ENCODE measurements at regions not wholly inside any gene's neighbourhood (a gene's known extent, or its start where the extent isn't known, plus 50 kb on each side); places are given as distances from the start of the nearest gene placed in this dataset.

DNA sequence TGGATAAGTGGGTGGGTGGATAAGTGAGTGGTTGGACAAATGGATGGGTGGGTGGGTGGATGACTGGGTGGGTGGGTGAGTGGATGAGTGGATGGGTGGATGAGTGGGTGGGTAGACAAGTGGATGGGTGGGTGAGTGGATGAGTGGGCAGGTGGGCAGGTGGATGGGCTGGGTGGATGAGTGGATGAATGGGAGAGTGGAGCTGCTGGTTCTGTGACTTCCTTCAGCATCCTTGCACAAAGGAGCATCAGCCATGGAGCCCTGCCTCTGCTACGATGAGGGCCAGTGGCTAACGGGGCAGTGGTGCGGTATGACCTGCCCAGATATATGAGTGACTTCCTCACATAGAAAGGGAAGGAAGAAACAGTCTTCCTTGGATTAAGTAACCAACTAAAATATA, 398.7 kb upstream of the IRX4 start:
- no peak for TF ChIP-seq POLR2AphosphoS5 (IDR thresholded peaks at IDR 0.05)
- Histone ChIP-seq H2AFZ (ENCODE audit: low read depth, low read length) (no peak overlapping the region), H3K9me2 (ENCODE audit: insufficient read depth, low read length) (no peaks in the 10 kb centered on the region), H3K79me2 (replicated peaks; ENCODE audit: insufficient read depth, low read length) (no peaks in the 10 kb centered on the region), H3K36me3 (ENCODE audit: insufficient read depth, low read length) (no peaks in the 10 kb centered on the region), H3K27ac (ENCODE audit: low read length) (no peak overlapping the region), H3F3A (ENCODE audit: insufficient read depth, low read length, poor library complexity, severe bottlenecking) (no peaks in the 10 kb centered on the region), H3K27me3 (ENCODE audit: insufficient read depth, low read depth, low read length) (no peaks in the 10 kb centered on the region), H4K20me1 (ENCODE audit: insufficient read depth) (no peaks in the 10 kb centered on the region), H3K9ac (ENCODE audit: low read length) (no peak overlapping the region), H3K9me3 (ENCODE audit: low read length) (no peaks in the 10 kb centered on the region), H3K4me2 (ENCODE audit: low read length) (no peak overlapping the region), H3K4me3 (ENCODE audit: low read length) (no peak overlapping the region)

- Histone ChIP-seq H3K27me3 (ENCODE audit: insufficient read depth, low read depth, low read length) (no peaks in the 10 kb centered on the region), H3K4me3 (ENCODE audit: low read length) (no peak overlapping the region), H3F3A (ENCODE audit: insufficient read depth, low read length, poor library complexity, severe bottlenecking) (no peaks in the 10 kb centered on the region), H3K4me2 (ENCODE audit: low read length) (no peak overlapping the region), H3K9me2 (ENCODE audit: insufficient read depth, low read length) (no peaks in the 10 kb centered on the region), H3K27ac (ENCODE audit: low read length) (no peak overlapping the region), H3K9me3 (ENCODE audit: low read length) (no peaks in the 10 kb centered on the region), H3K79me2 (replicated peaks; ENCODE audit: insufficient read depth, low read length) (no peaks in the 10 kb centered on the region), H3K36me3 (ENCODE audit: insufficient read depth, low read length) (no peaks in the 10 kb centered on the region), H3K9ac (ENCODE audit: low read length) (no peak overlapping the region), H2AFZ (ENCODE audit: low read depth, low read length) (no peak overlapping the region), H4K20me1 (ENCODE audit: insufficient read depth) (no peaks in the 10 kb centered on the region)
- TF ChIP-seq TAF1 (IDR thresholded peaks at IDR 0.05; ENCODE audit: low read depth), result no peak
- TF ChIP-seq SMC3 (conservative IDR thresholded peaks at IDR 0.05; ENCODE audit: poor library complexity), result no peak
- no peak for TF ChIP-seq EP300 (conservative IDR thresholded peaks at IDR 0.05; ENCODE audit: poor library complexity, severe bottlenecking)
- TF ChIP-seq, protein P1, sequence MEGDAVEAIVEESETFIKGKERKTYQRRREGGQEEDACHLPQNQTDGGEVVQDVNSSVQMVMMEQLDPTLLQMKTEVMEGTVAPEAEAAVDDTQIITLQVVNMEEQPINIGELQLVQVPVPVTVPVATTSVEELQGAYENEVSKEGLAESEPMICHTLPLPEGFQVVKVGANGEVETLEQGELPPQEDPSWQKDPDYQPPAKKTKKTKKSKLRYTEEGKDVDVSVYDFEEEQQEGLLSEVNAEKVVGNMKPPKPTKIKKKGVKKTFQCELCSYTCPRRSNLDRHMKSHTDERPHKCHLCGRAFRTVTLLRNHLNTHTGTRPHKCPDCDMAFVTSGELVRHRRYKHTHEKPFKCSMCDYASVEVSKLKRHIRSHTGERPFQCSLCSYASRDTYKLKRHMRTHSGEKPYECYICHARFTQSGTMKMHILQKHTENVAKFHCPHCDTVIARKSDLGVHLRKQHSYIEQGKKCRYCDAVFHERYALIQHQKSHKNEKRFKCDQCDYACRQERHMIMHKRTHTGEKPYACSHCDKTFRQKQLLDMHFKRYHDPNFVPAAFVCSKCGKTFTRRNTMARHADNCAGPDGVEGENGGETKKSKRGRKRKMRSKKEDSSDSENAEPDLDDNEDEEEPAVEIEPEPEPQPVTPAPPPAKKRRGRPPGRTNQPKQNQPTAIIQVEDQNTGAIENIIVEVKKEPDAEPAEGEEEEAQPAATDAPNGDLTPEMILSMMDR (IDR thresholded peaks at IDR 0.05; ENCODE audit: poor library complexity, severe bottlenecking), result no peak
- TF ChIP-seq MXI1 (conservative IDR thresholded peaks at IDR 0.05; ENCODE audit: poor library complexity, severe bottlenecking), result no peak
- no peak for TF ChIP-seq POLR2AphosphoS5 (IDR thresholded peaks at IDR 0.05)
- TF ChIP-seq, protein P2, sequence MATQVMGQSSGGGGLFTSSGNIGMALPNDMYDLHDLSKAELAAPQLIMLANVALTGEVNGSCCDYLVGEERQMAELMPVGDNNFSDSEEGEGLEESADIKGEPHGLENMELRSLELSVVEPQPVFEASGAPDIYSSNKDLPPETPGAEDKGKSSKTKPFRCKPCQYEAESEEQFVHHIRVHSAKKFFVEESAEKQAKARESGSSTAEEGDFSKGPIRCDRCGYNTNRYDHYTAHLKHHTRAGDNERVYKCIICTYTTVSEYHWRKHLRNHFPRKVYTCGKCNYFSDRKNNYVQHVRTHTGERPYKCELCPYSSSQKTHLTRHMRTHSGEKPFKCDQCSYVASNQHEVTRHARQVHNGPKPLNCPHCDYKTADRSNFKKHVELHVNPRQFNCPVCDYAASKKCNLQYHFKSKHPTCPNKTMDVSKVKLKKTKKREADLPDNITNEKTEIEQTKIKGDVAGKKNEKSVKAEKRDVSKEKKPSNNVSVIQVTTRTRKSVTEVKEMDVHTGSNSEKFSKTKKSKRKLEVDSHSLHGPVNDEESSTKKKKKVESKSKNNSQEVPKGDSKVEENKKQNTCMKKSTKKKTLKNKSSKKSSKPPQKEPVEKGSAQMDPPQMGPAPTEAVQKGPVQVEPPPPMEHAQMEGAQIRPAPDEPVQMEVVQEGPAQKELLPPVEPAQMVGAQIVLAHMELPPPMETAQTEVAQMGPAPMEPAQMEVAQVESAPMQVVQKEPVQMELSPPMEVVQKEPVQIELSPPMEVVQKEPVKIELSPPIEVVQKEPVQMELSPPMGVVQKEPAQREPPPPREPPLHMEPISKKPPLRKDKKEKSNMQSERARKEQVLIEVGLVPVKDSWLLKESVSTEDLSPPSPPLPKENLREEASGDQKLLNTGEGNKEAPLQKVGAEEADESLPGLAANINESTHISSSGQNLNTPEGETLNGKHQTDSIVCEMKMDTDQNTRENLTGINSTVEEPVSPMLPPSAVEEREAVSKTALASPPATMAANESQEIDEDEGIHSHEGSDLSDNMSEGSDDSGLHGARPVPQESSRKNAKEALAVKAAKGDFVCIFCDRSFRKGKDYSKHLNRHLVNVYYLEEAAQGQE (IDR thresholded peaks at IDR 0.05; ENCODE audit: borderline replicate concordance), result no peak
- no peak for TF ChIP-seq RAD21 (conservative IDR thresholded peaks at IDR 0.05)
- TF ChIP-seq EZH2 (IDR thresholded peaks at IDR 0.05; ENCODE audit: borderline replicate concordance, insufficient read depth, low read length, poor library complexity, severe bottlenecking), result no peak
Observed at GRCh38 chr5:2280318-2280717, 397.6 kb upstream of the IRX4 start.

Measured in neural cell (in vitro differentiated cells).